ENCODE measurements at regions not wholly inside any gene's neighbourhood (a gene's known extent, or its start where the extent isn't known, plus 50 kb on each side); places are given as distances from the start of the nearest gene placed in this dataset.
A peak's percentile ranks its signal among the peaks of the same experiment; 100 is the strongest.

DNA sequence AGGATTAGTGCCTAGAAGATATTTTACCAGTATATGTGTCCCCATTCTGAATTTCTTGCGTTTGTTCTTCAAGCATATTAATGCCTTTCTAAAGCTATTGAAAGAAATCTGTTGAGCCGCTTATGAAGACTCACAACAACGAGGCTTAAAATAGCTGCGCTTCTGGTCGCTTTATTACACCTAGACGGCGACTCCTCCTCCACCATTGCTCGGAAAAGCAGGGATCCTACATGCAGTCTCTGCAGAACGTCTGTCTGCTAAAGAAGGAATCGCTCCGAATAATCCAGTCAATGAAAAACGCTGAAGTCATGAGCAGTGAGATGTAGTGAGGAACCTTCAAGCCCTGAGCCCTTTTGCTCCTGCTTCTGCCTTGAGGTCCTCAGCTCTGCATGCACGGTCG, 94.8 kb upstream of the ZNF516 start:
- H3K79me1 ChIP-seq (ENCODE audit: low read depth, low read length), result no peaks in the 10 kb centered on the region
- H3K9ac ChIP-seq (replicated peaks in 1 of 4; ENCODE audit: extremely low read depth in 1 of 4, low read depth in 3 of 4, low read length in 3 of 4), result no peak overlapping the region
- H3K9me3 ChIP-seq (ENCODE audit: insufficient read depth in 2 of 2, low read depth in 1 of 2, low read length in 1 of 2), result peaks cover 0 to 3% of the 10 kb centered on the region in 2 experiments; a peak in 2 of 4 replicates
- DNase-seq (ENCODE audit: low read depth in 1 of 2, low spot score in 2 of 2), result peak in 1 of 2 experiments; percentile 20
- no peak overlapping the region for H3K56ac ChIP-seq (replicated peaks; ENCODE audit: insufficient read length, low read depth, low read length)
- H3K23ac ChIP-seq (ENCODE audit: insufficient read length), result no peak overlapping the region
- H3K18ac ChIP-seq (ENCODE audit: extremely low read depth, low read length), result no peak overlapping the region
- H3K27me3 ChIP-seq (replicated peaks in 1 of 4; ENCODE audit: control insufficient read depth in 3 of 4, extremely low read depth in 1 of 4, insufficient read depth in 3 of 4, low read length in 3 of 4), result no peaks in the 10 kb centered on the region
- no peak overlapping the region for H4K5ac ChIP-seq (ENCODE audit: insufficient read length, low read depth, low read length)
- no peaks in the 10 kb centered on the region; a peak in 1 of 4 replicates for H3K79me2 ChIP-seq (ENCODE audit: control insufficient read depth in 1 of 2, insufficient read depth in 2 of 2, low read length in 2 of 2)
- ChIA-PET CTCF (ENCODE audit: partially characterized antibody) (interaction anchor here (0.6 to 1.6 kb wide), 3 partner anchors 29 to 97 kb away, joined by 3 to 5 read pairs (median 3); no protein-coding TSS in a partner anchor), POLR2A (ENCODE audit: partially characterized antibody) (interaction anchor here (1.2 to 1.6 kb wide), 2 partner anchors 9 to 40 kb away, joined by 3 read pairs; no protein-coding TSS in a partner anchor)
- H2AK5ac ChIP-seq (ENCODE audit: low read depth, low read length), result no peak overlapping the region
- H4K20me1 ChIP-seq (replicated peaks in 1 of 2; ENCODE audit: control insufficient read depth in 1 of 2, insufficient read depth in 2 of 2, low read length in 2 of 2), result no peaks in the 10 kb centered on the region
- no peak overlapping the region for H3K4ac ChIP-seq (replicated peaks; ENCODE audit: insufficient read length, low read depth, low read length)
- no peak for FAIRE-seq
- H4K8ac ChIP-seq (ENCODE audit: extremely low read depth, insufficient read depth, low read length), result no peak overlapping the region
- WGBS, 2 experiments (ENCODE audit: extremely low coverage in 1 of 2, insufficient coverage in 1 of 2, insufficient read length in 1 of 2, insufficient replicate concordance in 2 of 2, low coverage in 1 of 2, low lambda C conversion rate in 2 of 2, missing lambda C conversion rate in 1 of 2), result 84% methylated on average over 14 of the region's 14 CpGs; no CpG with 5 or more reads in 1 of the 2 experiments
- H3K27ac ChIP-seq (ENCODE audit: low read depth, low read length), result no peak overlapping the region
- peaks cover 3 to 13% (median 9%) of the 10 kb centered on the region in 4 experiments; a peak in 6 of 7 replicates for H3K4me1 ChIP-seq (replicated peaks in 1 of 4; ENCODE audit: control insufficient read depth in 3 of 4, insufficient read depth in 4 of 4, low read length in 3 of 4)
- H2BK5ac ChIP-seq (ENCODE audit: low read depth, low read length), result no peak overlapping the region
- H2BK15ac ChIP-seq (ENCODE audit: low read length), result no peak overlapping the region
- H3K4me2 ChIP-seq (ENCODE audit: insufficient read depth in 1 of 2, low read depth in 2 of 2, low read length in 2 of 2), result no peak overlapping the region
- H3K4me3 ChIP-seq (ENCODE audit: extremely low read depth in 1 of 4, insufficient read depth in 2 of 4, low read depth in 3 of 4, low read length in 4 of 4), result no peak overlapping the region
- no peak overlapping the region for H2BK120ac ChIP-seq (replicated peaks; ENCODE audit: low read depth, low read length)
- no peaks in the 10 kb centered on the region for H3K36me3 ChIP-seq (ENCODE audit: control insufficient read depth in 2 of 4, insufficient read depth in 4 of 4, low read length in 3 of 4)
- no peak overlapping the region for H2AFZ ChIP-seq (ENCODE audit: low read length)
- no peak overlapping the region for H4K91ac ChIP-seq (replicated peaks; ENCODE audit: insufficient read length, low read length)
- H2BK20ac ChIP-seq (ENCODE audit: low read length), result no peak overlapping the region
- no peak overlapping the region for H3K14ac ChIP-seq (ENCODE audit: insufficient read length)
- no peak overlapping the region for H2BK12ac ChIP-seq (ENCODE audit: low read depth, low read length)
- no peaks in the 10 kb centered on the region for H3K23me2 ChIP-seq (ENCODE audit: low read depth, low read length)
- TF ChIP-seq SIX5 (IDR thresholded peaks at IDR 0.05; ENCODE audit: low read depth, low read length), result no peak
- no peak for TF ChIP-seq CBX5 (IDR thresholded peaks at IDR 0.05; ENCODE audit: low read depth, low read length)
- TF ChIP-seq JUND (IDR thresholded peaks at IDR 0.05; ENCODE audit: low read length), result no peak
- TF ChIP-seq SRF (IDR thresholded peaks at IDR 0.05; ENCODE audit: low read depth, low read length), result no peak
- TF ChIP-seq ASH2L (IDR thresholded peaks at IDR 0.05; ENCODE audit: low read length), result no peak
- TF ChIP-seq RFX5 (IDR thresholded peaks at IDR 0.05; ENCODE audit: borderline replicate concordance, low read depth, low read length), result no peak
- TF ChIP-seq, protein P1, sequence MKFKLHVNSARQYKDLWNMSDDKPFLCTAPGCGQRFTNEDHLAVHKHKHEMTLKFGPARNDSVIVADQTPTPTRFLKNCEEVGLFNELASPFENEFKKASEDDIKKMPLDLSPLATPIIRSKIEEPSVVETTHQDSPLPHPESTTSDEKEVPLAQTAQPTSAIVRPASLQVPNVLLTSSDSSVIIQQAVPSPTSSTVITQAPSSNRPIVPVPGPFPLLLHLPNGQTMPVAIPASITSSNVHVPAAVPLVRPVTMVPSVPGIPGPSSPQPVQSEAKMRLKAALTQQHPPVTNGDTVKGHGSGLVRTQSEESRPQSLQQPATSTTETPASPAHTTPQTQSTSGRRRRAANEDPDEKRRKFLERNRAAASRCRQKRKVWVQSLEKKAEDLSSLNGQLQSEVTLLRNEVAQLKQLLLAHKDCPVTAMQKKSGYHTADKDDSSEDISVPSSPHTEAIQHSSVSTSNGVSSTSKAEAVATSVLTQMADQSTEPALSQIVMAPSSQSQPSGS (IDR thresholded peaks at IDR 0.05; ENCODE audit: low read length), result no peak
- TF ChIP-seq KDM1A (IDR thresholded peaks at IDR 0.05; ENCODE audit: borderline replicate concordance, low read length), result no peak
- no peak for TF ChIP-seq MAFK (IDR thresholded peaks at IDR 0.05; ENCODE audit: low read depth, low read length)
- no peak for TF ChIP-seq TAF1 (IDR thresholded peaks at IDR 0.05; ENCODE audit: low read depth, low read length)
- no peak for TF ChIP-seq E2F6 (IDR thresholded peaks at IDR 0.05)
- TF ChIP-seq JUN (IDR thresholded peaks at IDR 0.05; ENCODE audit: low read depth, low read length), result no peak

Data from H1 (cell line).